Neuronal stem cell (in vitro differentiated cells): ENCODE measurements at regions not wholly inside any gene's neighbourhood (a gene's known extent, or its start where the extent isn't known, plus 50 kb on each side); places are given as distances from the start of the nearest gene placed in this dataset.

ENCODE experiments used
- DNase-seq: peaks from one replicate; pipeline ENCODE4 v3.0.0-alpha.2; 2013; ENCODE audit warnings: low spot score
- H2AFZ ChIP-seq: one replicate; pipeline ENCODE4 v1.6.1; 2013; ENCODE audit warnings: mild to moderate bottlenecking, low read length, inconsistent platforms
- H2AK5ac ChIP-seq: 2 replicates; pipeline ENCODE4 v1.6.1; 2013; ENCODE audit warnings: low read depth, mild to moderate bottlenecking, inconsistent platforms, low read length, moderate library complexity, mixed read lengths
- H2BK120ac ChIP-seq: 2 replicates; pipeline ENCODE4 v1.6.1; 2013; ENCODE audit warnings: low read depth, mild to moderate bottlenecking, inconsistent platforms, low read length, moderate library complexity, mixed read lengths
- H2BK12ac ChIP-seq: one replicate; pipeline ENCODE4 v1.6.1; 2013; ENCODE audit warnings: low read length, inconsistent platforms
- H2BK15ac ChIP-seq: 2 replicates; pipeline ENCODE4 v1.6.1; 2013; ENCODE audit warnings: mild to moderate bottlenecking, low read length, inconsistent platforms, mixed read lengths
- H2BK5ac ChIP-seq: one replicate; pipeline ENCODE4 v1.6.1; 2013; ENCODE audit warnings: inconsistent platforms, mild to moderate bottlenecking, low read length, moderate library complexity
- H3K14ac ChIP-seq: one replicate; pipeline ENCODE4 v1.6.1; 2013; ENCODE audit warnings: low read length, inconsistent platforms
- H3K18ac ChIP-seq: 2 replicates; pipeline ENCODE4 v1.6.1; 2013; ENCODE audit warnings: low read length, inconsistent platforms
- H3K23ac ChIP-seq: 2 replicates; pipeline ENCODE4 v1.6.1; 2013; ENCODE audit warnings: low read depth, mild to moderate bottlenecking, mixed read lengths, low read length, inconsistent platforms; ENCODE audit not compliant: poor library complexity
- H3K27ac ChIP-seq: replicated peaks from 3 replicates; pipeline ENCODE4 v1.5.1; 2013; ENCODE audit warnings: low read length, inconsistent platforms
- H3K27me3 ChIP-seq, 3 experiments: 2 replicates each; pipeline ENCODE4 v1.6.1; 2013; ENCODE audit warnings: low read length in 3 of 3, mild to moderate bottlenecking in 2 of 3, inconsistent platforms in 1 of 3, low read depth in 1 of 3, mixed read lengths in 1 of 3, moderate library complexity in 1 of 3; ENCODE audit not compliant: control insufficient read depth in 3 of 3, insufficient read depth in 3 of 3
- H3K36me3 ChIP-seq, 2 donors: replicated peaks in 1 of 2; 2 replicates each; pipeline ENCODE4 v1.6.1; 2013; ENCODE audit warnings: low read length in 2 of 2; ENCODE audit not compliant: control insufficient read depth in 2 of 2, insufficient read depth in 2 of 2
- H3K4ac ChIP-seq: 2 replicates; pipeline ENCODE4 v1.6.1; 2013; ENCODE audit warnings: inconsistent platforms, mild to moderate bottlenecking, low read length, moderate library complexity
- H3K4me1 ChIP-seq, 2 donors: 1 replicate in 1 of 2; 2 replicates in 1 of 2; pipeline ENCODE4 v1.6.1; 2013; ENCODE audit warnings: low read length in 2 of 2, low read depth in 1 of 2; ENCODE audit not compliant: control insufficient read depth in 2 of 2, insufficient read depth in 1 of 2
- H3K4me2 ChIP-seq: one replicate; pipeline ENCODE4 v1.6.1; 2013; ENCODE audit warnings: mild to moderate bottlenecking, low read length, inconsistent platforms; ENCODE audit not compliant: insufficient read depth, poor library complexity, severe bottlenecking
- H3K4me3 ChIP-seq, 2 donors: 2 replicates each; pipeline ENCODE4 v1.5.1; 2013; ENCODE audit warnings: low read length in 2 of 2, mild to moderate bottlenecking in 2 of 2, inconsistent platforms in 1 of 2, moderate library complexity in 1 of 2
- H3K79me1 ChIP-seq: one replicate; pipeline ENCODE4 v1.6.1; 2013; ENCODE audit warnings: low read depth, mild to moderate bottlenecking, inconsistent platforms, low read length, moderate library complexity
- H3K9ac ChIP-seq: one replicate; pipeline ENCODE4 v1.6.1; 2013; ENCODE audit warnings: mild to moderate bottlenecking, low read depth, low read length, inconsistent platforms; ENCODE audit not compliant: poor library complexity
- H3K9me3 ChIP-seq, 2 donors: replicated peaks in 1 of 2; 2 replicates each; pipeline versions ENCODE3 to v1.6.1; 2013; ENCODE audit warnings: low read length in 2 of 2, mild to moderate bottlenecking in 2 of 2, inconsistent platforms in 1 of 2, low read depth in 1 of 2, mixed read lengths in 1 of 2, moderate library complexity in 1 of 2; ENCODE audit not compliant: control insufficient read depth in 2 of 2, insufficient read depth in 1 of 2
- H4K8ac ChIP-seq: one replicate; pipeline ENCODE4 v1.6.1; 2013; ENCODE audit warnings: low read depth, mild to moderate bottlenecking, inconsistent platforms, low read length, moderate library complexity
- H4K91ac ChIP-seq: one replicate; pipeline ENCODE4 v1.6.1; 2013; ENCODE audit warnings: low read length, low read depth, mild to moderate bottlenecking, inconsistent platforms; ENCODE audit not compliant: poor library complexity
- WGBS, 2 donors: extraction: QIAGEN DNeasy Blood & Tissue Kit; methylation state at CpG; one replicate each; pipeline ENCODE4 v1.1.7; 2013; ENCODE audit warnings: missing lambda C conversion rate in 2 of 2, mixed read lengths in 1 of 2; ENCODE audit not compliant: insufficient read length in 2 of 2, insufficient replicate concordance in 1 of 2; ENCODE audit errors: extremely low coverage in 2 of 2; 5-methylcytosine and 5-hydroxymethylcytosine counted together

DNA sequence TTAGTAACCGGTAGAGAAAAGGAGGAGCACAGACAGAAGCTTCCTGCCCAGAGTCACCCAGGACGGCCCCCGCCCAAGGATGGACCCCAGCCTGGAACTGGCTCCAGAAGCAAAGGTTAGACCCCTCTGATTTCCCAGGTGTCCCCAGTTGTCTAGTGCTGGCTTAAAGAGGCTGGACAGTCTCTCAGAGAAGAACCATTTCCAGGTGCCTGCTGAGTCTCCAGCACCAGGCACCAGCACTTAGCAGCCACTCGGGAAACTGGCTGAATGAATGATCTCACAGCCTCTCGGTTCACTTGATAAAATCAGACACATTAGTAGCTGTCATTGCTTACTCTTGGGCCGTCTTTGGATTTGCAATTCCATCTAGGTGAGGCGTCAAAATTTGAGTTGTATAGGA lies 139.7 kb upstream of the HES1 start:
- Histone ChIP-seq H3K27ac (no peak overlapping the region), H2AK5ac (no peak overlapping the region), H2BK120ac (no peak overlapping the region), H3K9ac (no peak overlapping the region), H3K36me3 (no peaks in the 10 kb centered on the region), H4K91ac (no peak overlapping the region), H2BK5ac (no peak overlapping the region), H3K4me2 (no peak overlapping the region), H4K8ac (no peak overlapping the region), H3K4me1 (peaks cover 11 to 14% of the 10 kb centered on the region in 2 donors), H2AFZ (peak overlapping the region; percentile 33), H2BK12ac (no peak overlapping the region), H3K9me3 (no peaks in the 10 kb centered on the region), H3K23ac (no peak overlapping the region), H3K4me3 (no peak overlapping the region), H3K14ac (no peak overlapping the region), H3K4ac (no peak overlapping the region), H3K18ac (no peak overlapping the region), H2BK15ac (no peak overlapping the region), H3K27me3 (no peaks in the 10 kb centered on the region), H3K79me1 (peaks cover 1% of the 10 kb centered on the region)
- no peak for DNase-seq
- no CpG with 5 or more reads among the region's 7 CpGs for WGBS, 2 donors

DNA sequence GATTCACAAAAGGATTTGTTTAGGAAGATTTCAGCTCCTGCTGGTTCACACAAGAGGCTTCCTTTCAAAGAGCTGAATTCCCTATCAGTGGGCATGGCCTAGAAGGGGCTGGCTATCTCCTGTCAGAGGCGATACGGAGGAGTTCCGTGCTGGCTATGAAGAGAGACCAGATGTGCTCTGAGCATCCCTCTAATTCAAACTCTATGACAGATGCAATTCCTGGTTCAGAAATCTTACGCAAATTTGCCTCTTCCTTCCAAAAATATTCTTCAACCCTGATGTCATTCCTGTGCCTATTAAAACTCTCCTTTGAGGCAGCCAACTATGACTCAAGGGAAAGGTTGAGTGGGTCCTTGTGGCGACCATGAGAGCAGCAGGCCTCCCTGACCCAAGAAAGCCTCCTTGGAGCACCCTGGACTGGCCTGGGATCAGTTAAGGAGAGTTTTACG lies 139.3 kb upstream of the HES1 start:
- Histone ChIP-seq H2BK12ac (no peak overlapping the region), H3K27me3 (no peaks in the 10 kb centered on the region)

GRCh38 chr3:193997228-193998122 lies 138.5 kb upstream of the HES1 start:
- no peak overlapping the region for H3K14ac ChIP-seq
- no peak overlapping the region for H2BK12ac ChIP-seq
- H4K91ac ChIP-seq, result no peak overlapping the region
- no peak overlapping the region for H2BK120ac ChIP-seq
- H3K4me2 ChIP-seq, result no peak overlapping the region
- H3K27ac ChIP-seq, result no peak overlapping the region
- no peak overlapping the region for H2AFZ ChIP-seq
- no peak overlapping the region for H3K4me3 ChIP-seq
- H3K4ac ChIP-seq, result no peak overlapping the region
- H2BK5ac ChIP-seq, result no peak overlapping the region
- no peaks in the 10 kb centered on the region for H3K9me3 ChIP-seq
- no peak overlapping the region for H3K23ac ChIP-seq
- no peaks in the 10 kb centered on the region for H3K27me3 ChIP-seq
- no peak overlapping the region for H3K9ac ChIP-seq
- no CpG with 5 or more reads among the region's 12 CpGs for WGBS, 2 donors
- no peak overlapping the region for H2BK15ac ChIP-seq
- H3K4me1 ChIP-seq, result peaks cover 11 to 18% of the 10 kb centered on the region in 2 donors
- H2AK5ac ChIP-seq, result no peak overlapping the region
- peaks cover 1% of the 10 kb centered on the region for H3K79me1 ChIP-seq
- H3K18ac ChIP-seq, result peak overlapping the region; percentile 20
- H3K36me3 ChIP-seq, result no peaks in the 10 kb centered on the region
- DNase-seq, result no peak
- no peak overlapping the region for H4K8ac ChIP-seq

More for the DNA sequence above, 139.3 kb upstream of the HES1 start:
- H2BK15ac ChIP-seq, result no peak overlapping the region
- no peak overlapping the region for H3K14ac ChIP-seq
- H4K8ac ChIP-seq, result no peak overlapping the region
- H3K18ac ChIP-seq, result no peak overlapping the region
- no peak overlapping the region for H3K4ac ChIP-seq
- no peak overlapping the region for H2AK5ac ChIP-seq
- no peak overlapping the region for H3K4me3 ChIP-seq
- no peaks in the 10 kb centered on the region for H3K9me3 ChIP-seq
- no peak for DNase-seq
- H3K79me1 ChIP-seq, result peaks cover 1% of the 10 kb centered on the region
- H2BK120ac ChIP-seq, result no peak overlapping the region
- no CpG with 5 or more reads among the region's 6 CpGs for WGBS, 2 donors
- H3K36me3 ChIP-seq, result no peaks in the 10 kb centered on the region
- H3K23ac ChIP-seq, result no peak overlapping the region
- H2BK5ac ChIP-seq, result no peak overlapping the region
- H3K27ac ChIP-seq, result no peak overlapping the region
- no peak overlapping the region for H4K91ac ChIP-seq
- no peak overlapping the region for H3K4me2 ChIP-seq
- H2AFZ ChIP-seq, result peak overlapping the region; percentile 33
- H3K9ac ChIP-seq, result no peak overlapping the region
- H3K4me1 ChIP-seq, result peaks cover 11 to 14% of the 10 kb centered on the region in 2 donors

DNA sequence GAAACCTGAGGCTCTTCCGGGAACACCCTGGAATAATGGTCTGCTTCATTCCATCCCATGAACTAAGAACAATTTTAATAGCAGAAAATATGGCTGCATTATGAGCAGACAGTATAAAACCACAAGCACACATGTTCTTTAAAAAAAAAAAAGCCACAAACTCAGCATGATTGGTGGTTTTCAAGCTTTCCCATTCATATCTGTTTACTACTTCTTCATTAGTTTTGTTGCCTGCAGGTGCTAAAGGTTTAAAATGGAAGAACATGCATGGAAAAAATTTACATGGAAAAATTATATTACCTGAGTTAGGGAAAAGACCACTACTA lies 137.9 kb upstream of the HES1 start:
- H2AK5ac ChIP-seq, result no peak overlapping the region
- H3K79me1 ChIP-seq, result peaks cover 1% of the 10 kb centered on the region
- H3K36me3 ChIP-seq, result no peaks in the 10 kb centered on the region
- no peak overlapping the region for H4K91ac ChIP-seq
- H3K18ac ChIP-seq, result no peak overlapping the region
- no peak overlapping the region for H3K4me3 ChIP-seq
- no peak overlapping the region for H2BK15ac ChIP-seq
- WGBS, 2 donors, result no CpG with 5 or more reads among the region's 1 CpG
- H3K4ac ChIP-seq, result no peak overlapping the region
- no peak overlapping the region for H2BK12ac ChIP-seq
- H3K9me3 ChIP-seq, result no peaks in the 10 kb centered on the region
- H3K23ac ChIP-seq, result no peak overlapping the region
- H3K14ac ChIP-seq, result no peak overlapping the region
- H3K27ac ChIP-seq, result no peak overlapping the region
- no peak overlapping the region for H2BK120ac ChIP-seq
- peaks cover 11 to 19% of the 10 kb centered on the region in 2 donors for H3K4me1 ChIP-seq
- H2AFZ ChIP-seq, result no peak overlapping the region
- DNase-seq, result no peak
- H2BK5ac ChIP-seq, result no peak overlapping the region
- H4K8ac ChIP-seq, result no peak overlapping the region
- no peak overlapping the region for H3K4me2 ChIP-seq
- no peaks in the 10 kb centered on the region for H3K27me3 ChIP-seq
- H3K9ac ChIP-seq, result no peak overlapping the region
